Putamen (tissue), 1 donor: ENCODE measurements at regions not wholly inside any gene's neighbourhood (a gene's known extent, or its start where the extent isn't known, plus 50 kb on each side); places are given as distances from the start of the nearest gene placed in this dataset.

Experiments used
- DNase-seq: peaks from one replicate; pipeline ENCODE4 v3.0.0-alpha.2; 2016; ENCODE audit warnings: low spot score

DNA sequence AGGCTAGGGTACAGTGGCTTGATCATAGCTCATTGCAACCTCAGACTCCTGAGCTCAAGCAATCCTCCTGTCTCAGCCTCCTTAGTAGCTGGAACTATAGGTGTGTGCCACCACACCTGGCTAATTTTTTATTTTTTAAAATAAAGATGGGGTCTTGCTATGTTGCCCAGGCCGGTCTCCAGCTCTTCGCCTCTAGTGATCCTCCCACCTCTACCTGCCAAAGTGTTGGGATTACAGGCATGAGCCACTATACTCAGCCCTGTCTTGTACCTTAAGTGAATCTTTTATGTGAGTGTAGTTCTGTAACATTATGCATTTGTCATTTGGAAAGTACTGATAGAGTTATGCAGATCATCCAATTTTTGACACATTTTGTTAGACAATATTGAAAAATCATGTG is 66.9 kb upstream of the C15orf39 start:
- DNase-seq: no peak

DNA sequence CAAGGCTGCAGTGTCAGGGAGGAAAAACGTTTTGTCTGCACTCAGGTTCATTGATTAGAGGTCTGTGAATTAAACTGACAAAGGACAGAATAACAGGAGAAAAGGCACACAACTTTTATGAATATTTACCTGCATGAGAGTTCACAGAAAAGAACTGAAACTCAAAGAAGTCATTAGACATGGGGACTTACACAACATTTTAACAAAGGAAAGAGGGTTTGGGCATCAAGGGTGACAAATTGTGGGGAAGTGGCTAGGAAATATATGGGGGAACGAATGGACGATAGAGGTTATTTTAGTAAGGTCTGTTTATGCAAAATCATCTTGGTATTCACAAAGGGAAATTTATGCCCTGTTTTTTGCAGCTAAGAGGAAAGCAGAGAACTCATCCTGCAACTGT is 65.6 kb upstream of the C15orf39 start:
- DNase-seq: no peak

DNA sequence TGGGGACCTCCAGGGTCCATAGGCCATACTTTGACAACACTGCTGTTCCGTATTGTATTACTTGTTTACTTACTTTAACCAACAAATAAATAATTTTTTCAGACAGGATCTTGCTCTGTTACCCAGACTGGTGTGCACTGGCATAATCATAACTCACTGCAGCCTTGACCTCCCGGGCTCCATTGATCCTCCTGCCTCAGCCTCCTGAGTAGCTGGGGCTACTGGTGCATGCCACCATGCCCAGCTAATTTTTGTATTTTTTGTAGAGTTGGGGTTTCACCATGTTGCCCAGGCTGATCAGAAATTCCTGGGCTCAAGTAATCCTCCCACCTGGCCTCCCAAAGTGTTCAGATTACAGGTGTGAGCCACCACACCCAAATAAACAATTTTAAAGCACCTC is 64.9 kb upstream of the C15orf39 start:
- DNase-seq: no peak

- DNase-seq: no peak
These were observed 63.4 kb upstream of the C15orf39 start for GRCh38 chr15:75138016-75138999.

GRCh38 chr15:75140080-75140879 is 61.4 kb upstream of the C15orf39 start:
- DNase-seq: no peak

GRCh38 chr15:75142499-75142898 is 59.2 kb upstream of the C15orf39 start:
- DNase-seq: no peak

DNA sequence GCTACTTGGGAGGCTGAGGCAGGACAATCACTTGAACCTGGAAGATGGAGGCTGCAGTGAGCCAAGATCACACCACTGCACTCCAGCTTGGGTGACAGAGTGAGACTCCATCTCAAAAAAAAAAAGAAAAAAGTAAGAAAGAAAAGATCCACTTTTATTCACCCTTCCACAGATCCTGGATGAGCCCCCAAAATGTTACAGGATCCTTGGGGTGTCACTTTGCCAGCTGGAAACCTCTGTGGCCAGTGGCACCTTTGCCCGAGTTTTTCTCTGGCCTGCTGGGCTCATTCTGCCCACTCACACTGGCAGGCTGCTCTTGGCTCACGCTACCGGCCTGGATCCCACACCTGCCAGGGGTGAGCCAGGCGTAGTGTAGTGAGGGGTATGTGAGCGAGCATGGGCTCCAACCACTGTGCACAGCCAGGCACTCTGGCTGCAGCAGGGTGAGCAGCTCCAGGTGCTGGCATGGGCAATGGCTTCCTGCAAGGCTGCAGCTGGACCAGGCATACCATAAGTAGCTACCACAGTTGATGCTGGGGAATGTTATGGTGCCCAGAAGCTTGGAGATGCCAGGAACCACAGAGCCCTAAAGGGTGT is 57.8 kb upstream of the C15orf39 start:
- no peak for DNase-seq

GRCh38 chr15:75145027-75145841 is 56.4 kb upstream of the C15orf39 start:
- no peak for DNase-seq

DNA sequence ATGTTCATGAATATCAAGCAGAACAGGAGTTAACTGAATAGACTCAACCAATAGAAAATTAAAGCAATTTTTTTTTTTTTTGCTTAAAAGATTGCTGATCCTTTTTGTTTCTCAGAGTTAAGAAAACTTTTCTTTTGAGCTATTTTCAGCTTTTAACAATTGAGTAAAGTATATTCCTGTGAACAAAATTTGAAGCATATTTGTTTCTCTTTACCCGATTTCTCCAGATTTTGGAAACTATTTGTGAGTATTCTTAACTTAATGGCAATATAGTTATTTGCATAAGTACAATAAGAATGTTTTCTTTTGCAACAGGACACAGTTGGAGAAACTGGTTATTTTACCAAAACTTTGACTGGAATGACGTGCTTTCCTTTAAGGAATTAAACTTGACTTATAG is 53.4 kb upstream of the C15orf39 start:
- DNase-seq: no peak

GRCh38 chr15:75149867-75150709 is 51.6 kb upstream of the C15orf39 start:
- no peak for DNase-seq

DNA sequence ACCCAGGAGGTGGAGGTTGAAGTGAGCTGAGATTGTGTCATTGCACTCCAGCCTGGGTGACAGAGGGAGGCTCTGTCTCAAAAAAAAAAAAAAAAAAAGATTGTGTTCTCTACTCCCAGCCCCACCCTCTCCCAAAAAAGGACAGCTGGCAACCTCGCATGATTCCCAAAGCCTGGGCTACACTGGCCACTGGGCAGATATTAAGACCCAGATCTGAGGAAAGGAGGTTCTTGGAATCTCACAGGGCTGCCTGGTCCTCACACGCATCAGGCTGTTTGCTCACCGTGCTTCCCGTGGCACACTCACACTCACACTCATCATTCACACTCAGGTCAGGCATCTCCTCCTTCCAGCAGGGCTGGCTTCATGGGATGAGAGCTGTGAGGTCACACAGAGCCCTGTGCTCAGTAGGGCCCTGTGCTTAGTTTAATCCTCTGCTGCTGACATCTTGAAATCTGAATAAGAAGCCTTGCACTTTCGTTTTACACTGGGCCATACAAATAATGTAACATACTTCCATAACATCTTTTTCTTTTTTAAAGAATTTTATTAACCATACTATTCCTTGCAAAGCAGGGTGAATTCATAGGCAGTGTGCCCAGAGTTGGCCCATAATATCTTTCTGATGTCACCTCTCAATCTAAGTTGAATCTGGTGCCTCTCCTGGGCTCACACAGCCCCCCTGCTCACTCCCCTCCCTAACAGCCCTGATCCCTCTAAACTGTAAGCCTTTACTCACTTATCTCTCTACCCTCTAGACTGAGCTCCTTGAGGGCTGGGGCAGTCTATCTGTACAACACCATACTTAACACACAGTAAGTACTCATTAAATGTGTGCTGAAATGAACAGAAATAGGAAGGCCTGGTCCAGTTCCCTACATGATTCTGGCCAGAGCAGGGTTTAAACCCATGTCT is 50.2 kb upstream of the C15orf39 start:
- no peak for DNase-seq
